HG03139 (cell line): ENCODE measurements at regions not wholly inside any gene's neighbourhood (a gene's known extent, or its start where the extent isn't known, plus 50 kb on each side); places are given as distances from the start of the nearest gene placed in this dataset.
"Not testable (repeated sequence)": the region's sequence is repeated elsewhere in the genome, so short reads cannot be mapped to it uniquely, and the experiment has no call there.

Experiments used
- ATAC-seq: cut with Tn5 transposase; IDR thresholded peaks from one replicate; pipeline ENCODE4 v1.9.1; 2021; ENCODE audit not compliant: unreplicated experiment

DNA sequence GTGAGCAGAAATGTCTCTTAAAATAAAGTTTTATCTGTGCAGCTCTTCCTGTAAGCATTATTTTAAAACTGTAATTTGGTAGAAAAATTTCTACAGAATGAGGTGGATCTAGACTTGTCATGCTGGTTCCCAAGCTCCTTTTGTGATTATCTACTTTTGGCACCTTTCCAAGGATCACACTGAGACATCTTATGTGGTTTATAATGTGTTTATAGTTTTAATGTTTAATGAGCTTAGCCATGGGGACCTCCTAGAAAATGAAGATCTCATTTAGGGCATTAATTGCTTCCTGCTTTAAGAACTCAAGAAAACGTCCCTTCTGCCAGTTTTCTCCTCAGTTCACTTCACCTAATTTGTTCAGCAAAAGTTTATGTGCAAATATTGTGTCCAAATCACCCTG lies 468.4 kb downstream of the SUCLG1 start:
- ATAC-seq: no peak

DNA sequence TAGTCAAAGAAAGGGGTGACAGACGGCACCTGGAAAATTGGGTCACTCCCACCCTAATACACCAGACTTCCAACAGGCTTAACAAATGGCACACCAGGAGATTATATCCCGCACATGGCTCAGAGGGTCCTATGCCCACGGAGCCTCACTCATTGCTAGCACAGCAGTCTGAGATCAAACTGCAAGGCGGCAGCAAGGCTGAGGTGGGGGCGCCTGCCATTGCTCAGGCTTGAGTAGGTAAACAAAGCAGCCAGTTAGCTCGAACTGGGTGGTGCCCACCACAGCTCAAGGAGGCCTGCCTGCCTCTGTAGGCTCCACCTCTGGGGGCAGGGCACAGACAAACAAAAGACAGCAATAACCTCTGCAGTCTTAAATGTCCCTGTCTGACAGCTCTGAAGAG lies 482.5 kb downstream of the SUCLG1 start:
- ATAC-seq: not testable (repeated sequence)

GRCh38 chr2:83972128-83972527 lies 487.0 kb downstream of the SUCLG1 start:
- no peak for ATAC-seq

- no peak for ATAC-seq
These were observed 487.5 kb downstream of the SUCLG1 start for GRCh38 chr2:83971547-83971946.

DNA sequence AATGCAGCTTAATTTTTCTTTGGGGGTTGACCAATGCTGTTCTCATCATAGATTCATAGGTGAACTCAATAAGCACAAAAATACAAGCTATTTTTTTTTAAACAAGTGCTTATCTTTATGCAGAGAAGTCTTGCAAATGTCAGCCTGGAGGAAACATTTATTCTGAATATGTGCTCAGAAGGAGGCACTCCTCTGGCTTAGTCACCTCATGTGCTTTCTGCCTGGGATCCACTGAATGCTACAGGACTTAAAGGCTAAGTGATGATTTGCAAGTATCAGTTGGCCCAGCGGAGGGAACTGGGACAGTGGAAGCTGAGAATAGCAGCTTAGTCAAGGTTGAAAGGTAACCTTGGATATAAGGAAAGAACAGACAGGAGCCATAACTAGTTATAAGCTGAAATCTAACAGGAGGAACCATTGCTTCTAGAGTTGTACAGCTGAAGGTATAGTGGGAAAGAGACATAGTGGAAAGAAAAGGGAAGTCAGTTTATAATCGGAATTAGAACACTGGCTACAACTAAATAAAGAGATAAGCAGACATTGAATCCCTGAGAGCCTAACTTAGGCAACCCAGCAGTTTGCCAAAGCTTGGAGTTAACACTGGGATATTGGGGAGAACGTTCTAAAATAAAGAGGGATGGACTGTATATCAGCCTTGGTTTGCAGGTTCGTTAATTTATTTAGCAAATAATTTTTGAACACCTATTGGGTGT lies 488.7 kb downstream of the SUCLG1 start:
- no peak for ATAC-seq

GRCh38 chr2:83969085-83969484 lies 490.0 kb downstream of the SUCLG1 start:
- ATAC-seq: no peak

DNA sequence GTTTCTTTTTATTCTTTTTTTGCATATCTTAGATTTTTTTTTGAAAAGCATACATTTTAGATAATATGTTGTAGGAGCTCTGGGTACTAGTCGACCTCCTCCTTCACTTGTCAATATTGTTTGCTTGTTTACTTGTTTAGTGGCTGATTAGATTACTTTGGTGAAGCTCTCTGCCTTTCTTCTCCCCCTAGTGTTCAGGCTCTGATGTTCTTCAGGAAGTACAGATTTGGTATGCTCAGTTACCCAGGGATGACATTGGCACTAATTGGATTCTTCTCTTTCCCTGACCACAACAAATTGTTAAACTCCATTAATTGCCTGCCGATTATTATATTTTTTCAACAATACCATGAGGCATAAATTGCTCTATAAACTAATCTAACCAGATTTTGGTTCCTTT lies 491.2 kb downstream of the SUCLG1 start:
- no peak for ATAC-seq

GRCh38 chr2:83966946-83967345 lies 492.1 kb downstream of the SUCLG1 start:
- ATAC-seq: not testable (repeated sequence)

DNA sequence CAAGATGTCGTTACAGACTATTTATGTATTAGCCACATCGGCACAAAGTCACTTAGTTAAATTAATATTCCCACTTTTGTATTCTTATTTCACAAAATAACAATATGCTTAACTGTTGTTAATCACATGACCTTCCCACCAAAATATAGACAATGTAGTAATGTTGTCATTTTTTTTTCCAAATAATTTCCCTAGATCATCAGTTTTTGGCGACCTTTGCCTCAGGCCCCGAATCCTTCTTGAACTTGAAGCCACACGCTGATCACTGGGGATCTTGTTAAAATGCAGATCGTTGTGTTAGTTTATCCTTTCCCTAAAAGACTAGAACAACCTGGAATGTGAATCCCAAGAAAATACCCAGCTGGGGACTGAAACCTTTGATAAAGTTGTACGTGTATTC lies 497.6 kb downstream of the SUCLG1 start:
- no peak for ATAC-seq

GRCh38 chr2:83960371-83960770 lies 498.7 kb downstream of the SUCLG1 start:
- ATAC-seq: no peak

GRCh38 chr2:83959266-83959665 lies 499.8 kb downstream of the SUCLG1 start:
- ATAC-seq: no peak

GRCh38 chr2:83956991-83957390 lies 502.1 kb downstream of the SUCLG1 start:
- ATAC-seq: no peak

DNA sequence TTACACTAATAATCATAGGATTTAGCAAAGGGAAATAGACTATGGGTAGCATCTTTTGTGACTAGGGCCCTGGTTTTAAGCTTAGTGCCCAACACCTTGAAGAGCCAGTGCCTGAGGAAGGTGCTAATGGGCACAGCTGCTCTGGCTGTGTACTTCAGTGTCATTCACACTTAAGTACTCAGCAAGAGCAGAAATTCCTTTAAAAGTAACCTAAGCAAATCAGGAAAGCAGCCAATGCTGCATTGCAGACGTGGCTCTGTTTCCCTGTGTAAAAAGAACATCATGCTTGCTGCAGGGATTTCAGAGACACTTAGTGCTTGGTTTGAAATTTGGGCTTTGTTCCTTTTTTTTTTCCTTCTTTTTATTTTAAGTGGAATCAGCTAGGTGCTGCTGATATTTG lies 505.4 kb downstream of the SUCLG1 start:
- no peak for ATAC-seq

DNA sequence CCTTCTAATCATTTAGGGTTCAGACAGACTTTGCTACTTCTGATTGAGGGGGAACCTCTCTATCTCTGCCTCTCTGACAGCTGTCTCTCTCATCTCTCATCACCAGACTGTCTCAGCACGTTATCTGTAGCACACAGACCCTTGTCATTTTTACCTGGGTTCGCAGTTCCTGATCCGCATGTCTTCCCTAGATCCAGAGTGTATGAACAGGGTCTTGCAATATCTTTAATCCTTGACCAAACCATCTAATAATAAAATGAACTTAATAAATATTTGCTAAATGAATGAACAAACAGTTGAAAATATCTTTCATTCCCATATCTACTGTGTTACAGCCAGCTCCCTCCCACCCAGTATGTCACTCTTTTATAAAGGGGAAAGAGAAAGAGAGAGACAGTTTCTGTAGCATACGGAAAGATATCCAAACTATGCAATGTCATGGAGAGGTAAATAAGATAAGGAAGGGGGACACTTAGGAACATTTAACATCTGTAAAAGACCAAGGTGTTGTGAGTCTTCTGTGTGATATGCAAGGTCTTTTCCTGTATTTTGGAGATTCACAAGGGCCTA lies 507.6 kb downstream of the SUCLG1 start:
- no peak for ATAC-seq

- no peak for ATAC-seq
These were observed 509.7 kb downstream of the SUCLG1 start for GRCh38 chr2:83949361-83949760.

- ATAC-seq: no peak
These were observed 514.9 kb downstream of the SUCLG1 start for GRCh38 chr2:83944191-83944590.

DNA sequence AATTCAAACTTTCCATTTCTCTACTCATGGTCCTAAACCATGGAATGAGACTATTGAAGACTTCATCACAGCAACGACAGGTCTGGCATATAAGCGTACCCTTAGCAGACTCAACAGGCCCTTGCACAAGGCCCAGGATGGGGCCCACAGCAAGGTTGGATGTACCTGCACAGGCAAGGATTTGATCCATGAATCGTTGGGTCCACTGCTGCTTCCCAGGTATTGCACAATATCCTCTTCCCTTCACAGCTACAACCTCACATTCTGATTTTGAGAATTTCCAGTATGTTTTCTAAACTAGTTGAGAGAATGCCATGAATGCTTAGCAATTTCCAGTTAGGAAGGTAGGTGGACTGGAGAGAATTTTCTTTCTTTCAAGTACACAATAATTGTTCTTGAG lies 515.8 kb downstream of the SUCLG1 start:
- ATAC-seq: no peak

- no peak for ATAC-seq
These were observed 517.2 kb downstream of the SUCLG1 start for GRCh38 chr2:83941886-83942285.

DNA sequence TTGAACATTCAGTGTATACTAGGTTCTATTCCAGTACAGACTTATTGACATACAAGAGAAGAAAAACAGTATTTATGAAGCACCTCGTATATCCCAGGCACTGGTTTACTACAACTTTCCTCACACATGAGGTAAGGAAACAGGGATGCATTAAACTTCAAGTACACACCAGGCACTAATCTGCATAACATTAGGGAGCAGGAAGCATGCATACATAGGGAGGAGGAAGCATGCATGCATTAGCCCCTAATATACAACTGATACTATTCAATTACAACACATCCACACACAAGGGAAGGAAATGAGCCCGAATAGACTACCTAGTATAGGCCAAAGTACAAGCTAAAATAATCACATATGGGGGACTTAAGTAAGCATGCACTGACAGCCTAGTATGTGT lies 525.3 kb downstream of the SUCLG1 start:
- ATAC-seq: no peak

DNA sequence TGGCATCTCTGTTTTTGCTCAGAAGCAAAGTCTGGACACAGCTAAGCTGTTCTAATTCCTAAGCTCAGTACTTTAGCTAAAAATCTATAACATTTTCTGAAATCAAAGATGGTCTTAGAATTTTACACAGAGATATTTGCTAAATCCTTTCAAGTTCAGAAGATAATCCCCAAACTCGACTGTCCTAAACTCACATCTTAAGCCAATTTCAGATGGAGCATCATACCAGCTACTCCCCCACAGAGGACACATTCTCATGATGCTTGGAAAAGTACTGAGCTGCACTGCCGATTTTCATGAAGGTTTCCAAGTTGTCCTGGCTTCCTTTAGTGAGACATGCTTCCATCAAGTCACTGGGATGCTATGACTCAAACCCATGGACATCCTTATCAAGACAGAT lies 535.5 kb downstream of the SUCLG1 start:
- ATAC-seq: no peak

- ATAC-seq: no peak
These were observed 542.5 kb downstream of the SUCLG1 start for GRCh38 chr2:83916559-83916958.

DNA sequence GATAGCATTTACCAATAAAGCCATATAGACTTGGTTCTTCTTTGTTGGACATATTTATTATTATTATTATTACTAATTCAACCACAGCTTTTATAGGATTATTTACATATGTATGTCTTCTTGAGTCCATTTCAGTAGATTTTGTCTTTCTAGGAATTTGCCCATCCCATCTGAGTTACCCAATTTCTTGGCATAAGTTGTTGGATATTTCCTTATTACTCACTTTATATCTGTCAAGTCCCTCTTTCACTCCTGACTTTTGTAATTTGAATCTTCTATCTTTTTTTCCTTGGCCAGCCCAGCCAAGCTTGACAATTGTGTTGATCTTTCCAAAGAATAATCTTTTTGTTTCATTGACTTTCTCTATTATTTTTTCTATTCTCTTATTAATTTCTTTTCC lies 543.7 kb downstream of the SUCLG1 start:
- no peak for ATAC-seq

GRCh38 chr2:83908750-83909149 lies 550.3 kb downstream of the SUCLG1 start:
- ATAC-seq: no peak
